Prostate gland (tissue), 2 donors: ENCODE measurements at regions not wholly inside any gene's neighbourhood (a gene's known extent, or its start where the extent isn't known, plus 50 kb on each side); places are given as distances from the start of the nearest gene placed in this dataset.

Experiments used
- DNase-seq: peaks from one replicate; pipeline ENCODE4 v3.0.0-alpha.2; 2019; ENCODE audit warnings: low spot score
- H3K27ac ChIP-seq, 2 donors: fragments of 200-600 bp; sonication (generic); 2 replicates each; pipeline ENCODE4 v1.5.1; 2017 to 2019
- H3K27me3 ChIP-seq: fragments of 200-600 bp; sonication (generic); replicated peaks from 2 replicates; pipeline ENCODE4 v1.5.1; 2019; ENCODE audit not compliant: insufficient read depth
- H3K36me3 ChIP-seq, 2 donors: fragments of 200-600 bp; sonication (generic); 1 replicate in 1 of 2; 2 replicates in 1 of 2; pipeline versions ENCODE4 v1.5.1 to v1.8.1; 2017 to 2019
- H3K4me1 ChIP-seq: fragments of 200-600 bp; sonication (generic); replicated peaks from 2 replicates; pipeline ENCODE4 v1.5.1; 2019
- H3K4me3 ChIP-seq, 2 donors: fragments of 200-600 bp; sonication (generic); 2 replicates each; pipeline ENCODE4 v1.5.1; 2017 to 2019
- H3K9me3 ChIP-seq: fragments of 200-600 bp; sonication (generic); 2 replicates; pipeline ENCODE4 v1.5.1; 2017
- CTCF ChIP-seq, 4 experiments: fragments of 200-600 bp in 2 of 4; fragments of 450-650 bp in 2 of 4; sonication (generic) in 2 of 4; IDR thresholded peaks; 1 replicate in 3 of 4; 2 replicates in 1 of 4; pipeline ENCODE4 v1.5.1; 2016 to 2019; ENCODE audit warnings: antibody characterized with exemption in 4 of 4, mild to moderate bottlenecking in 2 of 4, moderate library complexity in 2 of 4
- POLR2A ChIP-seq: fragments of 450-650 bp; IDR thresholded peaks from one replicate; pipeline ENCODE4 v1.6.1; 2016; ENCODE audit warnings: antibody characterized with exemption, mild to moderate bottlenecking
- POLR2AphosphoS5 ChIP-seq: sonication (generic); formaldehyde crosslinking; IDR thresholded peaks from one replicate; pipeline ENCODE4 v1.6.1; 2017; ENCODE audit warnings: antibody characterized with exemption
- WGBS: methylation state at CpG from one replicate; pipeline ENCODE4 v1.1.5; 2018; 5-methylcytosine and 5-hydroxymethylcytosine counted together
- intact Hi-C: fragments of 100-400 bp; cut with DNase I; formaldehyde crosslinking; loops from one replicate; pipeline ENCODE4 v1.14.2; 2022

- no peak overlapping the region for H3K27ac ChIP-seq
- no peaks in the 10 kb centered on the region for H3K9me3 ChIP-seq
- no peak for DNase-seq
- no peaks in the 10 kb centered on the region for H3K36me3 ChIP-seq
- H3K27me3 ChIP-seq = no peaks in the 10 kb centered on the region
- intact Hi-C loops = no loop called here
- no peaks in the 10 kb centered on the region for H3K4me1 ChIP-seq
- no peak overlapping the region for H3K4me3 ChIP-seq
- TF ChIP-seq CTCF (IDR thresholded peaks at IDR 0.05) (no peak), POLR2A (no peak)
- WGBS = 83% methylated on average over 6 of the region's 6 CpGs
Measured at GRCh38 chr18:11392292-11392691, 217.1 kb upstream of the SLC35G4 start.

- Histone ChIP-seq H3K36me3 (no peaks in the 10 kb centered on the region), H3K27me3 (no peaks in the 10 kb centered on the region), H3K27ac (no peak overlapping the region), H3K4me1 (no peaks in the 10 kb centered on the region), H3K9me3 (no peaks in the 10 kb centered on the region), H3K4me3 (no peak overlapping the region)
- TF ChIP-seq POLR2AphosphoS5 (no peak), POLR2A (no peak), CTCF (IDR thresholded peaks at IDR 0.05) (no peak)
- intact Hi-C loops = no loop called here
- DNase-seq = no peak
- WGBS = 87% methylated on average over 6 of the region's 6 CpGs
Measured at GRCh38 chr18:11391661-11392060, 217.7 kb upstream of the SLC35G4 start.

- Histone ChIP-seq H3K36me3 (no peaks in the 10 kb centered on the region), H3K4me3 (no peak overlapping the region), H3K9me3 (no peaks in the 10 kb centered on the region), H3K4me1 (no peaks in the 10 kb centered on the region), H3K27me3 (no peaks in the 10 kb centered on the region), H3K27ac (no peak overlapping the region)
- TF ChIP-seq CTCF (IDR thresholded peaks at IDR 0.05) (no peak), POLR2AphosphoS5 (no peak)
- 57% methylated on average over 10 of the region's 10 CpGs for WGBS
- no peak for DNase-seq
- intact Hi-C loops = no loop called here
Measured at GRCh38 chr18:11388755-11389680, 220.4 kb upstream of the SLC35G4 start.

GRCh38 chr18:11387880-11388279 lies 221.5 kb upstream of the SLC35G4 start:
- no peak overlapping the region for H3K4me3 ChIP-seq
- H3K27me3 ChIP-seq = no peaks in the 10 kb centered on the region
- no peak overlapping the region for H3K27ac ChIP-seq
- TF ChIP-seq POLR2A (no peak), POLR2AphosphoS5 (no peak), CTCF (IDR thresholded peaks at IDR 0.05) (no peak)
- H3K4me1 ChIP-seq = no peaks in the 10 kb centered on the region
- H3K36me3 ChIP-seq = no peaks in the 10 kb centered on the region
- intact Hi-C loops = no loop called here
- DNase-seq = no peak
- no peaks in the 10 kb centered on the region for H3K9me3 ChIP-seq
- 52% methylated on average over 4 of the region's 4 CpGs for WGBS

- Histone ChIP-seq H3K4me3 (no peak overlapping the region), H3K36me3 (no peaks in the 10 kb centered on the region), H3K27me3 (no peaks in the 10 kb centered on the region), H3K27ac (no peak overlapping the region), H3K4me1 (no peaks in the 10 kb centered on the region), H3K9me3 (no peaks in the 10 kb centered on the region)
- DNase-seq = no peak
- WGBS = 5% methylated on average over 1 of the region's 1 CpG
- intact Hi-C loops = no loop called here
- TF ChIP-seq POLR2AphosphoS5 = no peak
- TF ChIP-seq CTCF (IDR thresholded peaks at IDR 0.05) = no peak
- TF ChIP-seq POLR2A = no peak
Measured at GRCh38 chr18:11383381-11383780, 226.0 kb upstream of the SLC35G4 start.
